ENCODE measurements at regions not wholly inside any gene's neighbourhood (a gene's known extent, or its start where the extent isn't known, plus 50 kb on each side); places are given as distances from the start of the nearest gene placed in this dataset.

DNA sequence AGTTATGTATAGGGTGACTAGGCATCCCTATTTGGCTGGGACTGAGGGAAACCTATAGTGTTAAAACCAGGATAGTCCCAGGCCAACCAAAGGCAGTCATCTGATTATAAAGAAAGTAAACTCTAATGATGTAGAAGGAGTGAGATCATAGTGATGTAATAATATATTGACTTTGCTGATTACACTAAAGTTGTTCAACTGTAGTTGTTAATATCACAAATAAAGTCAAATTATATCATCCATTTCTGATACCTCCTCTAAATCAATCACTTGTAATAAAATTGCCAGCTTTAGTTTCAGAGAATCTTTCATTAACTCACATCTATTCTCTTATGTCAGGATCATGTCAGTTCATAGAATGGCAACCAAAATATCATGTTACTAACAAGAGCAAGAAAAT, 98.6 kb downstream of the FOXB1 start:
- Histone ChIP-seq H3K9ac (ENCODE audit: low read length) (no peak overlapping the region), H3K4me1 (ENCODE audit: low read length) (no peaks in the 10 kb centered on the region), H3K27me3 (replicated peaks; ENCODE audit: insufficient read depth, low read length) (no peaks in the 10 kb centered on the region), H2AFZ (ENCODE audit: low read length) (no peak overlapping the region), H3K36me3 (replicated peaks; ENCODE audit: insufficient read depth, low read length) (no peaks in the 10 kb centered on the region), H3F3A (ENCODE audit: insufficient read depth, low read length) (no peaks in the 10 kb centered on the region), H3K4me3 (ENCODE audit: low read length) (no peak overlapping the region), H3K79me2 (ENCODE audit: low read length) (no peaks in the 10 kb centered on the region), H4K20me1 (ENCODE audit: insufficient read depth, low read length) (no peaks in the 10 kb centered on the region), H3K9me2 (replicated peaks; ENCODE audit: insufficient read depth, low read length) (no peaks in the 10 kb centered on the region), H3K9me3 (replicated peaks; ENCODE audit: insufficient read depth, low read length) (no peaks in the 10 kb centered on the region), H3K4me2 (ENCODE audit: low read depth, low read length) (no peak overlapping the region), H3K27ac (ENCODE audit: low read length) (no peak overlapping the region)
- DNase-seq, result no peak
- TF ChIP-seq, protein P1, sequence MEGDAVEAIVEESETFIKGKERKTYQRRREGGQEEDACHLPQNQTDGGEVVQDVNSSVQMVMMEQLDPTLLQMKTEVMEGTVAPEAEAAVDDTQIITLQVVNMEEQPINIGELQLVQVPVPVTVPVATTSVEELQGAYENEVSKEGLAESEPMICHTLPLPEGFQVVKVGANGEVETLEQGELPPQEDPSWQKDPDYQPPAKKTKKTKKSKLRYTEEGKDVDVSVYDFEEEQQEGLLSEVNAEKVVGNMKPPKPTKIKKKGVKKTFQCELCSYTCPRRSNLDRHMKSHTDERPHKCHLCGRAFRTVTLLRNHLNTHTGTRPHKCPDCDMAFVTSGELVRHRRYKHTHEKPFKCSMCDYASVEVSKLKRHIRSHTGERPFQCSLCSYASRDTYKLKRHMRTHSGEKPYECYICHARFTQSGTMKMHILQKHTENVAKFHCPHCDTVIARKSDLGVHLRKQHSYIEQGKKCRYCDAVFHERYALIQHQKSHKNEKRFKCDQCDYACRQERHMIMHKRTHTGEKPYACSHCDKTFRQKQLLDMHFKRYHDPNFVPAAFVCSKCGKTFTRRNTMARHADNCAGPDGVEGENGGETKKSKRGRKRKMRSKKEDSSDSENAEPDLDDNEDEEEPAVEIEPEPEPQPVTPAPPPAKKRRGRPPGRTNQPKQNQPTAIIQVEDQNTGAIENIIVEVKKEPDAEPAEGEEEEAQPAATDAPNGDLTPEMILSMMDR (IDR thresholded peaks at IDR 0.05; ENCODE audit: low read length), result no peak
- TF ChIP-seq EZH2phosphoT487 (IDR thresholded peaks at IDR 0.05; ENCODE audit: low read length), result no peak
- TF ChIP-seq EZH2 (optimal IDR thresholded peaks at IDR 0.05; ENCODE audit: low read depth, low read length), result no peak

DNA sequence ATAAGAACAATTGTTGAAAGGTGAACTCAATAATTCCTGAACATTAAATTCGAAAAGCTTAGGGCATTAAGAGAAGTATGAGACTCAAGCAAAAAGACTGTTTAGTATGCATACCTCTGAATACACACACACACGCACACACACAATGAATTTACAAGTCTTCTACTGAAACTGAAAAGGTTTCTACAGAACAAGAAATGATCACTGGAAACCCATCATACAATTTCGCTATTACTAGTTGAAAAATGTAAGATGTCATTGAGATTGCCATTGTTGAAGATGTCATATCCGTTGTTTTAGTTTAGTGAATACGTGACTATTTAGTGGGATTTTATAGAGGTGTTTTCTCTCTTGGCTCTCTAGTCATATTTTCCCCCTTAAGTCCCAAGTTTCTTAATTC, 106.8 kb downstream of the FOXB1 start:
- no peak overlapping the region for H3K4me3 ChIP-seq (ENCODE audit: low read length)
- TF ChIP-seq EZH2 (optimal IDR thresholded peaks at IDR 0.05; ENCODE audit: low read depth, low read length) (no peak), EZH2phosphoT487 (IDR thresholded peaks at IDR 0.05; ENCODE audit: low read length) (no peak)
- TF ChIP-seq, protein P1 (IDR thresholded peaks at IDR 0.05; ENCODE audit: low read length), result no peak
- no peaks in the 10 kb centered on the region for H3K4me1 ChIP-seq (ENCODE audit: low read length)
- H3F3A ChIP-seq (ENCODE audit: insufficient read depth, low read length), result no peaks in the 10 kb centered on the region
- no peak overlapping the region for H2AFZ ChIP-seq (ENCODE audit: low read length)
- no peak for DNase-seq
- no peaks in the 10 kb centered on the region for H3K9me3 ChIP-seq (replicated peaks; ENCODE audit: insufficient read depth, low read length)
- H4K20me1 ChIP-seq (ENCODE audit: insufficient read depth, low read length), result no peaks in the 10 kb centered on the region
- H3K27ac ChIP-seq (ENCODE audit: low read length), result no peak overlapping the region
- H3K36me3 ChIP-seq (replicated peaks; ENCODE audit: insufficient read depth, low read length), result no peaks in the 10 kb centered on the region
- no peak overlapping the region for H3K4me2 ChIP-seq (ENCODE audit: low read depth, low read length)
- H3K79me2 ChIP-seq (ENCODE audit: low read length), result no peaks in the 10 kb centered on the region
- no peaks in the 10 kb centered on the region for H3K9me2 ChIP-seq (replicated peaks; ENCODE audit: insufficient read depth, low read length)
- no peak overlapping the region for H3K9ac ChIP-seq (ENCODE audit: low read length)
- H3K27me3 ChIP-seq (replicated peaks; ENCODE audit: insufficient read depth, low read length), result no peaks in the 10 kb centered on the region

DNA sequence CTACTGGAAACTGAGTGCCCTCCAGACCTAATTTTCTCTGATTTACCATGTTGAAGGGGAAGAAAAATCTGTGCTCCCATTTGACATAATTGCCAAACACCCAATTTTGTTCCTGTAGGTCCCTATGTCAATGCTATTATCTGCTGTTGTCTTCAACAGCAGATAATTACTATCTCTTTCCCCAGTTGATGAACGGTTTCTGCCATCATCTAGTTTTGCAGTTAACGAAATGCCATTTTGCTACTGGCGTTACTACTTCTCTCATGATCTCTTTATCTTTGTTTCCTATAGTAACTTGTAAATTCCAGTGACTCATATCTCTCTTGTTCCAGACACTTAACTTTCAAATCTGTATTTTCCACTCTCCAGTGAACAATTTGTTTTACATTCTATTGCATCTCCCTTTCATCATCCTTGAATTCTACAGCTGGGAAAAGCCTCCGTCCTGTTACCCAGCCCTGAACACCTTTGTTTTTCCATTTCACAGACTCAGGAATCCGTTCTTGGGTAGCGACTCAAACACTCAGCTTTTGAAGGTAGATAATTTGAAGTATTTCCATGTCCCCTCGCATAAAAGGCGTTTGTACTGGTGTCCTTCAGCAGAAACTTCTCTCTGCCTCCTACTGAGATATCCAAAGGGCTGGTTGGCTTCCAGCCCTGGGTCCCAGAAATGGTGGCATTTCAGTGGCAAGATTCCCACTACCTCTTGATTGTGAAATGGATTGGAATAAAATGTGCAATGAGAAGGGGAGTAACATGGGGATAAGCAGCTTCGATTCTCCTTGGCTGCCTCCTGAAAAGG, 111.7 kb downstream of the FOXB1 start:
- no peaks in the 10 kb centered on the region for H3K36me3 ChIP-seq (replicated peaks; ENCODE audit: insufficient read depth, low read length)
- no peaks in the 10 kb centered on the region for H3K9me2 ChIP-seq (replicated peaks; ENCODE audit: insufficient read depth, low read length)
- peaks cover 9% of the 10 kb centered on the region; the same call in 1 of the 2 replicates for H3K4me1 ChIP-seq (ENCODE audit: low read length)
- no peak overlapping the region for H3K9ac ChIP-seq (ENCODE audit: low read length)
- no peaks in the 10 kb centered on the region for H4K20me1 ChIP-seq (ENCODE audit: insufficient read depth, low read length)
- TF ChIP-seq, protein P1 (IDR thresholded peaks at IDR 0.05; ENCODE audit: low read length), result no peak
- TF ChIP-seq EZH2phosphoT487 (IDR thresholded peaks at IDR 0.05; ENCODE audit: low read length) (no peak), EZH2 (optimal IDR thresholded peaks at IDR 0.05; ENCODE audit: low read depth, low read length) (no peak)
- H3F3A ChIP-seq (ENCODE audit: insufficient read depth, low read length), result no peaks in the 10 kb centered on the region
- H3K27ac ChIP-seq (ENCODE audit: low read length), result no peak overlapping the region
- no peak overlapping the region for H2AFZ ChIP-seq (ENCODE audit: low read length)
- H3K4me2 ChIP-seq (ENCODE audit: low read depth, low read length), result no peak overlapping the region
- no peaks in the 10 kb centered on the region for H3K79me2 ChIP-seq (ENCODE audit: low read length)
- H3K27me3 ChIP-seq (replicated peaks; ENCODE audit: insufficient read depth, low read length), result no peaks in the 10 kb centered on the region
- no peaks in the 10 kb centered on the region for H3K9me3 ChIP-seq (replicated peaks; ENCODE audit: insufficient read depth, low read length)
- H3K4me3 ChIP-seq (ENCODE audit: low read length), result no peak overlapping the region
- no peak for DNase-seq

Data from MM.1S (cell line).